B cell (primary cell): ENCODE measurements at regions not wholly inside any gene's neighbourhood (a gene's known extent, or its start where the extent isn't known, plus 50 kb on each side); places are given as distances from the start of the nearest gene placed in this dataset.

Source experiments
- ATAC-seq: fragments of 200-7000 bp; cut with Tn5 transposase; one replicate; pipeline ENCODE4 v1.10.0; 2021; ENCODE audit warnings: low read depth, mild to moderate bottlenecking, moderate number of reproducible peaks, moderate library complexity
- CTCF ChIA-PET: fragments of 350-600 bp; sonication (Branson Sonifier 250); formaldehyde crosslinking; loops from one replicate; lab custom pipeline; 2021; ENCODE audit warnings: antibody characterized with exemption, inconsistent platforms; lab: Charles Lee
- POLR2A ChIA-PET: fragments of 350-600 bp; sonication (Branson Sonifier 250); formaldehyde crosslinking; loops from one replicate; lab custom pipeline; 2021; ENCODE audit warnings: antibody characterized with exemption; lab: Charles Lee
- DNase-seq: peaks from one replicate; pipeline ENCODE4 v3.0.0; 2013
- H2AFZ ChIP-seq: 2 replicates; pipeline ENCODE4 v1.6.1; 2012; ENCODE audit warnings: mild to moderate bottlenecking, low read depth, low read length; ENCODE audit not compliant: insufficient read depth, poor library complexity, severe bottlenecking
- H3K27ac ChIP-seq, 2 donors: 1 replicate in 1 of 2; 2 replicates in 1 of 2; pipeline ENCODE4 v1.5.1; 2012 to 2013; ENCODE audit warnings: low read length in 2 of 2, mild to moderate bottlenecking in 2 of 2, moderate library complexity in 1 of 2
- H3K27me3 ChIP-seq, 4 experiments: fragments of 200-600 bp in 1 of 4; sonication (generic) in 1 of 4; replicated peaks in 1 of 4; 1 replicate in 2 of 4; 2 replicates in 2 of 4; pipeline versions ENCODE4 v1.6.1 to v1.7.0; 2013 to 2016; ENCODE audit warnings: low read length in 3 of 4, mild to moderate bottlenecking in 2 of 4, mixed read lengths in 1 of 4, moderate library complexity in 1 of 4; ENCODE audit not compliant: insufficient read depth in 4 of 4, control insufficient read depth in 3 of 4; ENCODE audit errors: control extremely low read depth in 1 of 4
- H3K36me3 ChIP-seq, 2 experiments: replicated peaks in 1 of 2; 1 replicate in 1 of 2; 2 replicates in 1 of 2; pipeline versions ENCODE4 v1.6.1 to v1.7.1; 2013; ENCODE audit warnings: low read length in 1 of 2; ENCODE audit not compliant: insufficient read depth in 2 of 2, control insufficient read depth in 1 of 2; ENCODE audit errors: control extremely low read depth in 1 of 2, extremely low read depth in 1 of 2
- H3K4me1 ChIP-seq, 2 donors: fragments of 200-600 bp in 1 of 2; sonication (generic) in 1 of 2; 1 replicate in 1 of 2; 2 replicates in 1 of 2; pipeline versions ENCODE4 v1.5.1 to v1.6.1; 2013 to 2017; ENCODE audit warnings: low read length in 2 of 2; ENCODE audit not compliant: control insufficient read depth in 2 of 2, insufficient read depth in 2 of 2
- H3K4me2 ChIP-seq: replicated peaks from 2 replicates; pipeline ENCODE3; 2012; ENCODE audit warnings: mild to moderate bottlenecking, low read depth, low read length; ENCODE audit not compliant: poor library complexity, severe bottlenecking
- H3K4me3 ChIP-seq, 5 experiments: fragments of 200-600 bp in 1 of 5; sonication (generic) in 1 of 5; 1 replicate in 3 of 5; 2 replicates in 2 of 5; pipeline versions ENCODE4 v1.5.1 to v1.7.0; 2011 to 2016; ENCODE audit warnings: low read length in 4 of 5, mild to moderate bottlenecking in 4 of 5, low read depth in 2 of 5, control low read depth in 1 of 5, moderate library complexity in 1 of 5; ENCODE audit not compliant: insufficient read depth in 1 of 5; ENCODE audit errors: control extremely low read depth in 1 of 5, extremely low read depth in 1 of 5
- H3K79me2 ChIP-seq: fragments of 200-600 bp; sonication (generic); one replicate; pipeline ENCODE4 v1.6.0; 2016; ENCODE audit warnings: low read length; ENCODE audit not compliant: control insufficient read depth, insufficient read depth
- H3K9ac ChIP-seq: fragments of 200-600 bp; sonication (generic); 2 replicates; pipeline ENCODE4 v1.6.1; 2017; ENCODE audit warnings: mild to moderate bottlenecking, low read length, moderate library complexity
- H3K9me3 ChIP-seq, 3 donors: one replicate each; pipeline versions ENCODE4 v1.6.1 to v1.7.1; 2013; ENCODE audit warnings: low read length in 2 of 3; ENCODE audit not compliant: control insufficient read depth in 2 of 3, insufficient read depth in 1 of 3; ENCODE audit errors: control extremely low read depth in 1 of 3
- H4K20me1 ChIP-seq: 2 replicates; pipeline ENCODE4 v1.6.0; 2012; ENCODE audit warnings: mild to moderate bottlenecking, low read length; ENCODE audit not compliant: insufficient read depth, control insufficient read depth, poor library complexity, severe bottlenecking
- H3K27ac Mint-ChIP-seq: one replicate; pipeline ENCODE4 v1.8.0; 2021; ENCODE audit warnings: mixed read lengths
- H3K27me3 Mint-ChIP-seq: one replicate; pipeline ENCODE4 v1.8.0; 2021; ENCODE audit warnings: mixed read lengths
- H3K4me1 Mint-ChIP-seq: one replicate; pipeline ENCODE4 v1.8.0; 2021; ENCODE audit warnings: mixed read lengths
- H3K4me3 Mint-ChIP-seq: one replicate; pipeline ENCODE4 v1.8.0; 2021; ENCODE audit warnings: mixed read lengths
- H3K9me3 Mint-ChIP-seq: one replicate; pipeline ENCODE4 v1.8.0; 2022; ENCODE audit warnings: mixed read lengths; ENCODE audit not compliant: insufficient read depth
- EZH2 ChIP-seq: IDR thresholded peaks from 2 replicates; pipeline ENCODE4 v1.6.1; 2012; ENCODE audit warnings: borderline replicate concordance, low read depth, mild to moderate bottlenecking, moderate library complexity, low read length; ENCODE audit not compliant: insufficient read depth, poor library complexity, severe bottlenecking
- WGBS: methylation state at CpG from one replicate; pipeline ENCODE4 v1.1.5; 2013; ENCODE audit warnings: missing lambda C conversion rate; ENCODE audit not compliant: insufficient coverage; 5-methylcytosine and 5-hydroxymethylcytosine counted together
- intact Hi-C: fragments of 100-400 bp; cut with micrococcal nuclease; formaldehyde crosslinking; loops from one replicate; pipeline ENCODE4 v1.10.0; 2022
- TF ChIP-seq, protein P1 (sequence below): fragments of 200-600 bp; IDR thresholded peaks from one replicate; pipeline ENCODE4 v1.8.0; 2022; ENCODE audit warnings: antibody characterized with exemption, mild to moderate bottlenecking

DNA sequence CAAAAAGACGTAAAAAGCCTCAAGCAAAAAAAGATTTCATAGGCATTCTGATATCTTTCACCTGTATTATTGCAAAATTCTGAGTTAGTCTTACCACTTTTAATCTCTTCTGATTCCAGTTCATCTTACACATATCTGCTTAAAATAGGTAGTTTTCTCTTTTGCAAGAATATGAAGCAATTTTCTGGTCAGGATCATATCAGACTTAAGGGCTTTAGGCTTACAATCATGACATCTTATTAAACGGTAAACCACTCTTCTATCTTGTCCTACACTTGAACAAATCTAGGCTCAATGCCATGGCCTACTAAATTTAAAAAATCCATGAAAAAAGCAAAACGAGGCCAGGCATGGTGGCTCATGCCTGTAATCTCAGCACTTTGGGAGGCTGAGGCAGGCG, 50.1 kb upstream of the GAREM1 start:
- no peaks in the 10 kb centered on the region for H3K27me3 ChIP-seq
- H3K4me2 ChIP-seq: no peak overlapping the region
- no peak overlapping the region for H3K4me3 Mint-ChIP-seq
- no peak overlapping the region for H2AFZ ChIP-seq
- ChIA-PET POLR2A (no interaction called here), CTCF (interaction anchor here (1.1 kb wide), 1 partner anchor 12 kb away, joined by 3 read pairs; no protein-coding TSS in a partner anchor)
- H3K27me3 Mint-ChIP-seq: peaks cover 13% of the 10 kb centered on the region
- H3K79me2 ChIP-seq: no peaks in the 10 kb centered on the region
- H4K20me1 ChIP-seq: no peaks in the 10 kb centered on the region
- H3K4me1 Mint-ChIP-seq: no peaks in the 10 kb centered on the region
- H3K4me3 ChIP-seq: no peak overlapping the region
- H3K9me3 Mint-ChIP-seq: no peaks in the 10 kb centered on the region
- intact Hi-C loops: no loop called here
- 78% methylated on average over 2 of the region's 4 CpGs for WGBS
- no peak for ATAC-seq
- no peaks in the 10 kb centered on the region for H3K4me1 ChIP-seq
- H3K9me3 ChIP-seq: no peaks in the 10 kb centered on the region
- no peak overlapping the region for H3K27ac Mint-ChIP-seq
- no peaks in the 10 kb centered on the region for H3K36me3 ChIP-seq
- no peak overlapping the region for H3K9ac ChIP-seq
- no peak for DNase-seq
- TF ChIP-seq, protein P1, sequence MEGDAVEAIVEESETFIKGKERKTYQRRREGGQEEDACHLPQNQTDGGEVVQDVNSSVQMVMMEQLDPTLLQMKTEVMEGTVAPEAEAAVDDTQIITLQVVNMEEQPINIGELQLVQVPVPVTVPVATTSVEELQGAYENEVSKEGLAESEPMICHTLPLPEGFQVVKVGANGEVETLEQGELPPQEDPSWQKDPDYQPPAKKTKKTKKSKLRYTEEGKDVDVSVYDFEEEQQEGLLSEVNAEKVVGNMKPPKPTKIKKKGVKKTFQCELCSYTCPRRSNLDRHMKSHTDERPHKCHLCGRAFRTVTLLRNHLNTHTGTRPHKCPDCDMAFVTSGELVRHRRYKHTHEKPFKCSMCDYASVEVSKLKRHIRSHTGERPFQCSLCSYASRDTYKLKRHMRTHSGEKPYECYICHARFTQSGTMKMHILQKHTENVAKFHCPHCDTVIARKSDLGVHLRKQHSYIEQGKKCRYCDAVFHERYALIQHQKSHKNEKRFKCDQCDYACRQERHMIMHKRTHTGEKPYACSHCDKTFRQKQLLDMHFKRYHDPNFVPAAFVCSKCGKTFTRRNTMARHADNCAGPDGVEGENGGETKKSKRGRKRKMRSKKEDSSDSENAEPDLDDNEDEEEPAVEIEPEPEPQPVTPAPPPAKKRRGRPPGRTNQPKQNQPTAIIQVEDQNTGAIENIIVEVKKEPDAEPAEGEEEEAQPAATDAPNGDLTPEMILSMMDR: no peak
- no peak for TF ChIP-seq EZH2
- H3K27ac ChIP-seq: no peak overlapping the region
